BLaER1 treated with 17β-estradiol and CSF1 and Interleukin-3, amounts not matched to agents 10 nM and 100 nM (cell line): ENCODE measurements at regions not wholly inside any gene's neighbourhood (a gene's known extent, or its start where the extent isn't known, plus 50 kb on each side); places are given as distances from the start of the nearest gene placed in this dataset.

ENCODE experiments used
- H3K27ac ChIP-seq, 11 experiments: shearing (Covaris generic); formaldehyde crosslinking; 2 replicates each; pipeline ENCODE4 v1.8.1; 2022
- H3K27me3 ChIP-seq, 11 experiments: shearing (Covaris generic); formaldehyde crosslinking; 2 replicates each; pipeline ENCODE4 v1.8.1; 2022
- H3K36me3 ChIP-seq, 11 experiments: shearing (Covaris generic); formaldehyde crosslinking; 2 replicates each; pipeline ENCODE4 v1.8.1; 2022
- H3K4me1 ChIP-seq, 10 experiments: shearing (Covaris generic); formaldehyde crosslinking; 2 replicates each; pipeline ENCODE4 v1.8.1; 2022
- H3K4me2 ChIP-seq, 11 experiments: shearing (Covaris generic); formaldehyde crosslinking; 2 replicates each; pipeline ENCODE4 v1.8.1; 2022
- H3K4me3 ChIP-seq, 10 experiments: shearing (Covaris generic); formaldehyde crosslinking; 2 replicates each; pipeline ENCODE4 v1.8.1; 2022
- H3K9ac ChIP-seq, 11 experiments: shearing (Covaris generic); formaldehyde crosslinking; 2 replicates each; pipeline ENCODE4 v1.8.1; 2022
- H3K9me3 ChIP-seq, 11 experiments: shearing (Covaris generic); formaldehyde crosslinking; replicated peaks in 1 of 11; 2 replicates each; pipeline ENCODE4 v1.8.1; 2022
- H4K20me1 ChIP-seq, 11 experiments: shearing (Covaris generic); formaldehyde crosslinking; 2 replicates each; pipeline ENCODE4 v1.8.1; 2022
- Cebpa-rat ChIP-seq, 11 experiments: shearing (Covaris generic); IDR thresholded peaks; 2 replicates each; pipeline ENCODE4 v1.8.1; 2022

- Histone ChIP-seq H3K27me3 (peaks cover 4 to 18% (median 13%) of the 10 kb centered on the region in 11 experiments; a peak in 18 of 22 replicates), H3K9ac (no peak overlapping the region)
Measured at GRCh38 chr12:111185206-111185888, 183.5 kb downstream of the PHETA1 start.

GRCh38 chr12:111184161-111184560 lies 184.7 kb downstream of the PHETA1 start:
- no peak for TF ChIP-seq Cebpa-rat (IDR thresholded peaks at IDR 0.05)
- H4K20me1 ChIP-seq = no peaks in the 10 kb centered on the region; a peak in 1 of 22 replicates
- no peak overlapping the region for H3K4me3 ChIP-seq
- no peak overlapping the region for H3K9ac ChIP-seq
- peaks cover 5 to 26% (median 9%) of the 10 kb centered on the region in 10 experiments; a peak in 14 of 20 replicates for H3K4me1 ChIP-seq
- no peak overlapping the region for H3K4me2 ChIP-seq
- H3K36me3 ChIP-seq = no peaks in the 10 kb centered on the region
- no peaks in the 10 kb centered on the region for H3K9me3 ChIP-seq
- peaks cover 4 to 21% (median 14%) of the 10 kb centered on the region in 11 experiments; a peak in 18 of 22 replicates for H3K27me3 ChIP-seq
- H3K27ac ChIP-seq = no peak overlapping the region

More at GRCh38 chr12:111185206-111185888, 183.5 kb downstream of the PHETA1 start:
- TF ChIP-seq Cebpa-rat (IDR thresholded peaks at IDR 0.05) = no peak
- Histone ChIP-seq H3K27ac (no peak overlapping the region), H3K36me3 (no peaks in the 10 kb centered on the region), H3K9me3 (0 out of 22 replicates have a peak, but pooled peaks cover 0 to 3% (median 0%) of the 10 kb centered on the region in 11 experiments), H4K20me1 (no peaks in the 10 kb centered on the region; a peak in 1 of 22 replicates), H3K4me2 (no peak overlapping the region), H3K4me3 (no peak overlapping the region), H3K4me1 (peaks cover 5 to 24% (median 9%) of the 10 kb centered on the region in 10 experiments; a peak in 14 of 20 replicates)

GRCh38 chr12:111183094-111183493 lies 185.8 kb downstream of the PHETA1 start:
- no peak overlapping the region for H3K9ac ChIP-seq
- peaks cover 4 to 21% (median 14%) of the 10 kb centered on the region in 11 experiments; a peak in 18 of 22 replicates for H3K27me3 ChIP-seq
- peaks cover 5 to 29% (median 9%) of the 10 kb centered on the region in 10 experiments; a peak in 14 of 20 replicates for H3K4me1 ChIP-seq
- no peak for TF ChIP-seq Cebpa-rat (IDR thresholded peaks at IDR 0.05)
- H3K36me3 ChIP-seq = no peaks in the 10 kb centered on the region
- no peak overlapping the region for H3K27ac ChIP-seq
- H4K20me1 ChIP-seq = no peaks in the 10 kb centered on the region; a peak in 1 of 22 replicates
- H3K9me3 ChIP-seq = no peaks in the 10 kb centered on the region
- H3K4me3 ChIP-seq = no peak overlapping the region
- H3K4me2 ChIP-seq = no peak overlapping the region

- Histone ChIP-seq H3K27me3 (peaks cover 4 to 21% (median 14%) of the 10 kb centered on the region in 11 experiments; a peak in 18 of 22 replicates), H3K9me3 (no peaks in the 10 kb centered on the region)
- TF ChIP-seq Cebpa-rat (IDR thresholded peaks at IDR 0.05) = no peak
Measured at GRCh38 chr12:111182382-111182781, 186.5 kb downstream of the PHETA1 start.

DNA sequence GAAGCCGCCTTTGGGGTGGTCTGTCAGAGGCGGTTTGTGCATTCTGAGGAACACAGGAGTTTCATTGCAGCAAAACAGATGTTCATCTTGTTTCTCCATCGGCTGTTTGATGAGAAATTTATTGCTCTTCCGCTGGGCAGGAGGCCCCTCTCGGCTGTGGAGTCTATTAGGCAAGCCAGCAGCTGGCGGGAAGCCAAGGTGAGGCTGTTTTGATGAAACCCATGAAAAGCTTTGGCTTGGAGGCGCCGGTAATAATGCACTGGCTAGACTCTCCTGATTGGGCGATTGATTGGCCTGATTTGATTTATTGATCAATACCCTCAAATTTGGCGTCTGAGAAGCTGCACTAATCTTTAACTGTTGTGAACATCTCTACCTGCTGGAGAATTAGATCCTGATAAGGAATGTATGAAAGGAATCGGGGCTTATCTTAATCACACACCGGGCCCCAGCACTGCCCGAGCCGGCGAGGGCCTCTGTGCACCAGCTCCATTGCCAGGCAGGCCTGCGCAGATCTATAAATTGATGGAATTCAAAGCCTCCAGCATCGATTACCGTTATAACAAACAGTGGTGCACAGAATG lies 187.7 kb downstream of the PHETA1 start:
- Histone ChIP-seq H3K27ac (no peak overlapping the region), H3K4me3 (no peak overlapping the region), H3K36me3 (no peaks in the 10 kb centered on the region), H3K4me2 (peak overlapping the region in 7 of 11 experiments; percentile 2 to 44 (median 26); a peak in 10 of 22 replicates), H3K4me1 (peaks cover 5 to 38% (median 12%) of the 10 kb centered on the region in 10 experiments; a peak in 15 of 20 replicates), H3K9me3 (no peaks in the 10 kb centered on the region), H3K9ac (no peak overlapping the region), H4K20me1 (no peaks in the 10 kb centered on the region; a peak in 1 of 22 replicates), H3K27me3 (peaks cover 4 to 21% (median 14%) of the 10 kb centered on the region in 11 experiments; a peak in 18 of 22 replicates)
- TF ChIP-seq Cebpa-rat (IDR thresholded peaks at IDR 0.05) = 0 out of 22 replicates have a peak, but pooled peaks of 2 of the 11 experiments have one; percentile 21 to 33

More at GRCh38 chr12:111182382-111182781, 186.5 kb downstream of the PHETA1 start:
- Histone ChIP-seq H3K27ac (no peak overlapping the region), H3K4me1 (peaks cover 5 to 34% (median 10%) of the 10 kb centered on the region in 10 experiments; a peak in 14 of 20 replicates), H3K4me3 (no peak overlapping the region), H3K36me3 (no peaks in the 10 kb centered on the region), H3K4me2 (no peak overlapping the region), H3K9ac (no peak overlapping the region), H4K20me1 (no peaks in the 10 kb centered on the region; a peak in 1 of 22 replicates)

- H3K4me3 ChIP-seq = no peak overlapping the region
- H3K4me1 ChIP-seq = peaks cover 10 to 41% (median 18%) of the 10 kb centered on the region in 10 experiments
- no peak overlapping the region for H3K9ac ChIP-seq
- H4K20me1 ChIP-seq = no peaks in the 10 kb centered on the region; a peak in 1 of 22 replicates
- H3K4me2 ChIP-seq = peak overlapping the region in 7 of 11 experiments; percentile 2 to 44 (median 26); a peak in 9 of 22 replicates
- no peaks in the 10 kb centered on the region for H3K9me3 ChIP-seq
- H3K27ac ChIP-seq = no peak overlapping the region; a peak in 2 of 22 replicates
- no peak for TF ChIP-seq Cebpa-rat (IDR thresholded peaks at IDR 0.05)
- H3K36me3 ChIP-seq = no peaks in the 10 kb centered on the region
- peaks cover 4 to 21% (median 14%) of the 10 kb centered on the region in 11 experiments; a peak in 18 of 22 replicates for H3K27me3 ChIP-seq
Measured at GRCh38 chr12:111180426-111181142, 188.3 kb downstream of the PHETA1 start.

GRCh38 chr12:111178181-111179081 lies 190.5 kb downstream of the PHETA1 start:
- Histone ChIP-seq H3K4me1 (peaks cover 27 to 63% (median 39%) of the 10 kb centered on the region in 10 experiments), H3K27ac (no peak overlapping the region), H3K4me2 (peak overlapping the region in 3 of 11 experiments; percentile 25 to 45 (median 36); a peak in 5 of 22 replicates), H3K4me3 (no peak overlapping the region), H4K20me1 (no peaks in the 10 kb centered on the region), H3K36me3 (no peaks in the 10 kb centered on the region), H3K9me3 (no peaks in the 10 kb centered on the region), H3K27me3 (peaks cover 4 to 21% (median 14%) of the 10 kb centered on the region in 11 experiments; a peak in 18 of 22 replicates), H3K9ac (no peak overlapping the region)
- TF ChIP-seq Cebpa-rat (IDR thresholded peaks at IDR 0.05) = no peak
